Kidney epithelial cell (primary cell): ENCODE measurements at regions not wholly inside any gene's neighbourhood (a gene's known extent, or its start where the extent isn't known, plus 50 kb on each side); places are given as distances from the start of the nearest gene placed in this dataset.

Source experiments
- DNase-seq: peaks from one replicate; pipeline ENCODE4 v3.0.0-alpha.2; 2010; ENCODE audit warnings: low read depth
- H3K27me3 ChIP-seq: 2 replicates; pipeline ENCODE4 v1.6.0; 2011; ENCODE audit warnings: low read length; ENCODE audit not compliant: control insufficient read depth, insufficient read depth
- H3K36me3 ChIP-seq: 2 replicates; pipeline ENCODE4 v1.5.1; 2011; ENCODE audit warnings: low read length; ENCODE audit not compliant: control insufficient read depth, insufficient read depth
- H3K4me3 ChIP-seq: 2 replicates; pipeline ENCODE4 v1.5.1; 2011; ENCODE audit warnings: low read depth, mild to moderate bottlenecking, control low read depth, low read length
- TF ChIP-seq, protein P1 (sequence below): IDR thresholded peaks from 2 replicates; pipeline ENCODE4 v1.5.1; 2011; ENCODE audit warnings: mild to moderate bottlenecking, moderate library complexity, low read length, control low read depth, inconsistent platforms; ENCODE audit not compliant: insufficient read depth, poor library complexity, severe bottlenecking

DNA sequence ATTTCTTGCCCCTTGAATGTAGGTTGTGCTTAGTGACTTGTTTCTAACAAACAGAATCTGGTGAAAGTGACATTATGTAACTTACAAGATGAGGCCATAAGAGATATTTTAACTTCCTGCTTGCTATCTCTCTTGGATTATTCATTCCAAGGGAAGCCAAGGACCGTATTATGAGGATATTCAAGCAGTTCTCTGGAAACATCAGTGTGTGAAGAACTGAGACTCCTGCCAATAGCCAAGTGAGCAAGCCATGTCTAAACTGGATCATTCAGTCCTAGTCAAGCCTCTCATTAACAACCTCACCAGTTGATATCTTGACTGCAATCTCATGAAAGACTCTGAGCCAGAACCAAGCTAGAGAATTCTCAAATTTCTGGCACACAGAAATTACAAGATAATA is 765.1 kb upstream of the SLC8A1 start:
- no peak for DNase-seq
- Histone ChIP-seq H3K27me3 (no peaks in the 10 kb centered on the region), H3K4me3 (no peak overlapping the region), H3K36me3 (no peaks in the 10 kb centered on the region)
- TF ChIP-seq, protein P1, sequence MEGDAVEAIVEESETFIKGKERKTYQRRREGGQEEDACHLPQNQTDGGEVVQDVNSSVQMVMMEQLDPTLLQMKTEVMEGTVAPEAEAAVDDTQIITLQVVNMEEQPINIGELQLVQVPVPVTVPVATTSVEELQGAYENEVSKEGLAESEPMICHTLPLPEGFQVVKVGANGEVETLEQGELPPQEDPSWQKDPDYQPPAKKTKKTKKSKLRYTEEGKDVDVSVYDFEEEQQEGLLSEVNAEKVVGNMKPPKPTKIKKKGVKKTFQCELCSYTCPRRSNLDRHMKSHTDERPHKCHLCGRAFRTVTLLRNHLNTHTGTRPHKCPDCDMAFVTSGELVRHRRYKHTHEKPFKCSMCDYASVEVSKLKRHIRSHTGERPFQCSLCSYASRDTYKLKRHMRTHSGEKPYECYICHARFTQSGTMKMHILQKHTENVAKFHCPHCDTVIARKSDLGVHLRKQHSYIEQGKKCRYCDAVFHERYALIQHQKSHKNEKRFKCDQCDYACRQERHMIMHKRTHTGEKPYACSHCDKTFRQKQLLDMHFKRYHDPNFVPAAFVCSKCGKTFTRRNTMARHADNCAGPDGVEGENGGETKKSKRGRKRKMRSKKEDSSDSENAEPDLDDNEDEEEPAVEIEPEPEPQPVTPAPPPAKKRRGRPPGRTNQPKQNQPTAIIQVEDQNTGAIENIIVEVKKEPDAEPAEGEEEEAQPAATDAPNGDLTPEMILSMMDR: no peak

DNA sequence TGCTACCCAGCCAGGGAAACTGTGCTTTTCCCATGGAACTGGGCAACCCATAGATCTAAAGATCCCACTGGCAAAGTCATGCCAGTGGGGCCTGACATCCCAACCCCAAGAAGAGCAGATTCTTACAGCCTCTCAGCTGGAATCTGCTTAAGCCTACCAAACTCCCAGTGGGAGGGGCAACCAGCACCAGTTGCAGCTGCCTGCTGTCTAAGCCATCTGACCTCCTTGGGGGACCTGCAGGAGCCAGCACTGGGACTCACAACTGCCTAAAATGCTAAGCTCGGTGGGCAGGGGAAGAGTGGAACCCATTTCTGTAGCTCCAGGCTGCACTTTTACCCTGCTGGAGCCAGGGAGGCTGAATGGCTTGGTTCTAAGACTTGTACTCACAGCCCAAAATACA is 770.7 kb upstream of the SLC8A1 start:
- no peaks in the 10 kb centered on the region for H3K27me3 ChIP-seq
- no peak overlapping the region for H3K4me3 ChIP-seq
- TF ChIP-seq, protein P1: no peak
- no peaks in the 10 kb centered on the region for H3K36me3 ChIP-seq
- DNase-seq: no peak

DNA sequence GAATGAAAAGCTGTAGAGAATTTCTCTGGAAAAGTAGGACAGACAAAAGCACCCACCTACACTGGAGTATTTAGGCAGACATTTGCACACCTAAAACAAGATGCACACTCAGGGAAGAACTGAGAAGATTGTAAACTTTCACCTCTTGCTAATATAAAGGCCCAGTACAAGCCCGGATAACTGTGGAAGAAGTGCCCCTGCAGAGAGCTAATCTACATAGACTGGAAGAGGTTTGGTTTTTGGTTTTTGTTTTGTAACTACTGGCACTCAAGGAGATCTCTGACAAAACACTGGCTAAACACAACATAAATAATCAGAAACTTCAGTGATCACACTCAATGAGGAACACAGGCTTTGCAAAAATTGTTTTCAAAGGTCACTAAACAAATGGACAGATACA is 782.2 kb upstream of the SLC8A1 start:
- no peak for DNase-seq
- Histone ChIP-seq H3K36me3 (no peaks in the 10 kb centered on the region), H3K4me3 (no peak overlapping the region), H3K27me3 (no peaks in the 10 kb centered on the region)
- TF ChIP-seq, protein P1: no peak

- no peak for DNase-seq
- Histone ChIP-seq H3K4me3 (no peak overlapping the region), H3K27me3 (no peaks in the 10 kb centered on the region), H3K36me3 (no peaks in the 10 kb centered on the region)
- TF ChIP-seq, protein P1: no peak
These were observed 789.6 kb upstream of the SLC8A1 start for GRCh38 chr2:41241325-41242000.

- TF ChIP-seq, protein P1: no peak
- DNase-seq: no peak
- no peaks in the 10 kb centered on the region for H3K36me3 ChIP-seq
- H3K27me3 ChIP-seq: no peaks in the 10 kb centered on the region
- H3K4me3 ChIP-seq: no peak overlapping the region
These were observed 790.1 kb upstream of the SLC8A1 start for GRCh38 chr2:41242001-41242331.

DNA sequence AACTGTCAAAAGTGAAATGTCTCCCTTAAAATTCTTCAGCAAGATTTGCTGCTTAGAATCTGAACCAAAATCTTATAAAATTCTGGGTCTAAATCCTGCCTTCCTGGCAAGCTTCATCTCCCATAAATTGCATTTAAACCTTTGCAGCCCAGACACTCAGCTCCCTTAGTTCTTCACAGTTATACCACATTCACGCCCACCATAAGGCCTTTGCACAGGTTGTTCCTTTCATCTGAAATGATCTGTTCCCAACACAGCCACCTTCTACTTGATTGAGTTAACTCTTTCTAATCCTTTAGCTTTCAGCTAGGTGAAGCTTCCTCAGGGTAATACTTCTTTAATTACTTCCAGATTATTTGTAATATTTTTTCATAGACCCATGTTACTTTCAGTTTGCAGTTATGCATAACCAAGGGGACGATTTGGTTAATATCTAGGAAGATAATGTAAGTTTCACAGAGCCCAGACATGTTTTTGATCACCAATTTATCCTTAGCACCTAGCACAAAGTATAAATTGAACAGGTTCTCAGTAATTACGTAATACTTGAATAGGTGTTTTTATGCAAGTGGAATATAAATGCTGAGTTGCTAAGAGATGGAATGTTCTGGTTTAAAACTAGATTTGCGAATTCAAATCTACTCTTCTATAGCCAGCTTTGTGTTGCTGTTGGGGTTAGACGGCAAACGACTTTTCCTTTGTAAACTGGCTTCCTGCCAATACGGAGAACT is 779.7 kb upstream of the PKDCC start:
- DNase-seq: no peak
- TF ChIP-seq, protein P1: no peak
- Histone ChIP-seq H3K27me3 (no peaks in the 10 kb centered on the region), H3K4me3 (no peak overlapping the region), H3K36me3 (no peaks in the 10 kb centered on the region)
